Naive thymus-derived CD4-positive, alpha-beta T cell (primary cell): ENCODE measurements at regions not wholly inside any gene's neighbourhood (a gene's known extent, or its start where the extent isn't known, plus 50 kb on each side); places are given as distances from the start of the nearest gene placed in this dataset.
"Not testable (repeated sequence)": the region's sequence is repeated elsewhere in the genome, so short reads cannot be mapped to it uniquely, and the experiment has no call there.

Source experiments
- ATAC-seq: fragments of 150-1000 bp; cut with Tn5 transposase; 2 replicates; pipeline ENCODE4 v1.10.0; 2021; ENCODE audit warnings: mild to moderate bottlenecking, moderate library complexity
- CTCF ChIA-PET: fragments of 350-600 bp; sonication (Branson Sonifier 250); formaldehyde crosslinking; loops from one replicate; lab custom pipeline; 2021; ENCODE audit warnings: antibody characterized with exemption; lab: Charles Lee
- POLR2A ChIA-PET: fragments of 350-600 bp; sonication (Branson Sonifier 250); formaldehyde crosslinking; loops from one replicate; lab custom pipeline; 2021; ENCODE audit warnings: antibody characterized with exemption, inconsistent platforms; lab: Charles Lee
- DNase-seq, 9 donors: peaks; one replicate each; pipeline versions ENCODE4 v3.0.0 to v3.0.0-alpha.2; 2020 to 2022; ENCODE audit warnings: mixed read lengths in 1 of 9
- H3K27ac ChIP-seq: one replicate; pipeline ENCODE4 v1.7.0; 2013; ENCODE audit warnings: mild to moderate bottlenecking, low read depth, low read length, moderate library complexity
- H3K27me3 ChIP-seq, 2 donors: one replicate each; pipeline ENCODE4 v1.7.0; 2013; ENCODE audit warnings: low read length in 2 of 2, mild to moderate bottlenecking in 2 of 2, moderate library complexity in 2 of 2; ENCODE audit not compliant: control insufficient read depth in 2 of 2, insufficient read depth in 2 of 2
- H3K36me3 ChIP-seq, 3 experiments: 1 replicate in 2 of 3; 2 replicates in 1 of 3; pipeline ENCODE4 v1.7.0; 2013; ENCODE audit warnings: low read length in 3 of 3, mild to moderate bottlenecking in 3 of 3, moderate library complexity in 1 of 3; ENCODE audit not compliant: insufficient read depth in 3 of 3, control insufficient read depth in 2 of 3
- H3K4me1 ChIP-seq, 2 donors: one replicate each; pipeline ENCODE4 v1.7.0; 2013; ENCODE audit warnings: low read length in 2 of 2, mild to moderate bottlenecking in 2 of 2, moderate library complexity in 1 of 2; ENCODE audit not compliant: control insufficient read depth in 2 of 2, insufficient read depth in 2 of 2
- H3K4me3 ChIP-seq: 2 replicates; pipeline ENCODE4 v1.7.0; 2013; ENCODE audit warnings: mild to moderate bottlenecking, low read length
- H3K9me3 ChIP-seq, 3 experiments: 1 replicate in 2 of 3; 2 replicates in 1 of 3; pipeline ENCODE4 v1.7.0; 2013; ENCODE audit warnings: low read length in 3 of 3; ENCODE audit not compliant: control insufficient read depth in 2 of 3
- H3K27ac Mint-ChIP-seq, 9 donors: one replicate each; pipeline ENCODE4 v1.8.0; 2020 to 2022; ENCODE audit warnings: mixed read lengths in 9 of 9, mild to moderate bottlenecking in 8 of 9, moderate library complexity in 5 of 9, inconsistent platforms in 2 of 9
- H3K27me3 Mint-ChIP-seq, 5 donors: one replicate each; pipeline ENCODE4 v1.8.0; 2021 to 2022; ENCODE audit warnings: mixed read lengths in 5 of 5, mild to moderate bottlenecking in 1 of 5
- H3K36me3 Mint-ChIP-seq, 5 donors: one replicate each; pipeline ENCODE4 v1.8.0; 2020 to 2022; ENCODE audit warnings: mixed read lengths in 5 of 5, mild to moderate bottlenecking in 3 of 5, inconsistent platforms in 1 of 5
- H3K4me1 Mint-ChIP-seq, 7 donors: one replicate each; pipeline ENCODE4 v1.8.0; 2020 to 2022; ENCODE audit warnings: mixed read lengths in 7 of 7, mild to moderate bottlenecking in 3 of 7, inconsistent platforms in 1 of 7
- H3K4me3 Mint-ChIP-seq, 10 donors: one replicate each; pipeline ENCODE4 v1.8.0; 2020 to 2022; ENCODE audit warnings: mild to moderate bottlenecking in 10 of 10, mixed read lengths in 10 of 10, moderate library complexity in 6 of 10, inconsistent platforms in 2 of 10
- H3K9me3 Mint-ChIP-seq, 11 donors: one replicate each; pipeline ENCODE4 v1.8.0; 2020 to 2022; ENCODE audit warnings: mixed read lengths in 11 of 11, mild to moderate bottlenecking in 4 of 11, inconsistent platforms in 1 of 11, moderate library complexity in 1 of 11
- intact Hi-C, 2 donors: fragments of 100-400 bp; cut with micrococcal nuclease; formaldehyde crosslinking; loops; one replicate each; pipeline ENCODE4 v1.15.1; 2023

GRCh38 chr7:32793053-32793452 lies 98.5 kb downstream of the KBTBD2 start:
- H3K36me3 Mint-ChIP-seq, H3K9me3 Mint-ChIP-seq, DNase-seq, H3K27me3 ChIP-seq, H3K27ac Mint-ChIP-seq, H3K4me3 ChIP-seq, intact Hi-C loops, H3K4me3 Mint-ChIP-seq, H3K4me1 ChIP-seq, ATAC-seq, POLR2A ChIA-PET, H3K9me3 ChIP-seq, H3K4me1 Mint-ChIP-seq, H3K27ac ChIP-seq, CTCF ChIA-PET, H3K36me3 ChIP-seq: not testable (repeated sequence)
- peaks cover 0 to 10% (median 2%) of the 10 kb centered on the region in 5 donors for H3K27me3 Mint-ChIP-seq

GRCh38 chr7:32790766-32791430 lies 100.7 kb downstream of the KBTBD2 start:
- H3K4me3 Mint-ChIP-seq, H3K4me1 ChIP-seq, DNase-seq, CTCF ChIA-PET, intact Hi-C loops, H3K27me3 ChIP-seq, H3K36me3 ChIP-seq, H3K36me3 Mint-ChIP-seq, H3K9me3 Mint-ChIP-seq, H3K27ac ChIP-seq, ATAC-seq, H3K4me1 Mint-ChIP-seq, H3K27ac Mint-ChIP-seq, H3K9me3 ChIP-seq, H3K4me3 ChIP-seq, POLR2A ChIA-PET: not testable (repeated sequence)
- H3K27me3 Mint-ChIP-seq, result peaks cover 0 to 10% (median 0%) of the 10 kb centered on the region in 5 donors

GRCh38 chr7:32789266-32789665 lies 102.3 kb downstream of the KBTBD2 start:
- H3K36me3 ChIP-seq, CTCF ChIA-PET, H3K36me3 Mint-ChIP-seq, DNase-seq, H3K9me3 Mint-ChIP-seq, H3K27ac Mint-ChIP-seq, H3K4me1 Mint-ChIP-seq, H3K4me3 ChIP-seq, H3K4me1 ChIP-seq, H3K27me3 ChIP-seq, H3K27ac ChIP-seq, H3K9me3 ChIP-seq, POLR2A ChIA-PET, intact Hi-C loops, H3K4me3 Mint-ChIP-seq, ATAC-seq: not testable (repeated sequence)
- H3K27me3 Mint-ChIP-seq, result peaks cover 0 to 10% (median 0%) of the 10 kb centered on the region in 5 donors

- CTCF ChIA-PET, intact Hi-C loops, ATAC-seq: not testable (repeated sequence)
These were observed 103.4 kb downstream of the KBTBD2 start for GRCh38 chr7:32788174-32788573.

GRCh38 chr7:32785365-32785944 lies 106.1 kb downstream of the KBTBD2 start:
- not testable (repeated sequence) for H3K36me3 Mint-ChIP-seq

More at GRCh38 chr7:32788174-32788573, 103.4 kb downstream of the KBTBD2 start:
- H3K27me3 Mint-ChIP-seq, result peaks cover 0 to 10% (median 0%) of the 10 kb centered on the region in 5 donors
- H3K4me1 Mint-ChIP-seq, H3K36me3 ChIP-seq, H3K9me3 Mint-ChIP-seq, H3K4me3 Mint-ChIP-seq, H3K4me3 ChIP-seq, POLR2A ChIA-PET, DNase-seq, H3K27me3 ChIP-seq, H3K27ac Mint-ChIP-seq, H3K9me3 ChIP-seq, H3K27ac ChIP-seq, H3K36me3 Mint-ChIP-seq, H3K4me1 ChIP-seq: not testable (repeated sequence)

GRCh38 chr7:32779895-32780294 lies 111.7 kb downstream of the KBTBD2 start:
- H3K36me3 ChIP-seq, H3K27ac ChIP-seq, DNase-seq, H3K27ac Mint-ChIP-seq, POLR2A ChIA-PET, H3K27me3 Mint-ChIP-seq, intact Hi-C loops, CTCF ChIA-PET, H3K4me3 ChIP-seq, H3K27me3 ChIP-seq, H3K4me3 Mint-ChIP-seq, H3K4me1 ChIP-seq, ATAC-seq, H3K4me1 Mint-ChIP-seq, H3K9me3 ChIP-seq, H3K36me3 Mint-ChIP-seq: not testable (repeated sequence)
- peaks cover 0 to 11% (median 0%) of the 10 kb centered on the region in 11 donors for H3K9me3 Mint-ChIP-seq

More at GRCh38 chr7:32785365-32785944, 106.1 kb downstream of the KBTBD2 start:
- POLR2A ChIA-PET, DNase-seq, H3K4me1 Mint-ChIP-seq, H3K4me3 Mint-ChIP-seq, ATAC-seq, H3K4me3 ChIP-seq, H3K27me3 ChIP-seq, H3K9me3 ChIP-seq, H3K4me1 ChIP-seq, H3K27ac Mint-ChIP-seq, H3K27ac ChIP-seq, intact Hi-C loops, H3K36me3 ChIP-seq, H3K27me3 Mint-ChIP-seq: not testable (repeated sequence)
- CTCF ChIA-PET, result interaction anchor here (0.6 kb wide), 1 partner anchor 127 kb away, joined by 4 read pairs; no protein-coding TSS in a partner anchor
- H3K9me3 Mint-ChIP-seq, result peaks cover 0 to 11% (median 0%) of the 10 kb centered on the region in 11 donors

GRCh38 chr7:32779167-32779566 lies 112.4 kb downstream of the KBTBD2 start:
- Mint-ChIP-seq H3K4me3 (no peak overlapping the region), H3K9me3 (peaks cover 0 to 11% (median 0%) of the 10 kb centered on the region in 11 donors), H3K27me3 (peaks cover 0 to 7% (median 7%) of the 10 kb centered on the region in 5 donors), H3K4me1 (peaks cover 0 to 5% (median 0%) of the 10 kb centered on the region in 7 donors), H3K27ac (no peak overlapping the region), H3K36me3 (peaks cover 0 to 6% (median 0%) of the 10 kb centered on the region in 5 donors)
- Histone ChIP-seq H3K36me3 (no peaks in the 10 kb centered on the region), H3K27ac (no peak overlapping the region), H3K27me3 (no peaks in the 10 kb centered on the region), H3K4me3 (no peak overlapping the region), H3K4me1 (no peaks in the 10 kb centered on the region), H3K9me3 (no peaks in the 10 kb centered on the region)
- intact Hi-C loops, result no loop called here
- POLR2A ChIA-PET, result no interaction called here
- DNase-seq (no peak), ATAC-seq (no peak)
- CTCF ChIA-PET, result no interaction called here
